ENCODE measurements at regions not wholly inside any gene's neighbourhood (a gene's known extent, or its start where the extent isn't known, plus 50 kb on each side); places are given as distances from the start of the nearest gene placed in this dataset.
"Not testable (repeated sequence)": the region's sequence is repeated elsewhere in the genome, so short reads cannot be mapped to it uniquely, and the experiment has no call there.

- DNase-seq, result no peak
These were observed 54.2 kb upstream of the OPRM1 start for GRCh38 chr6:153984811-153985210.

- DNase-seq, result no peak
These were observed 58.9 kb upstream of the OPRM1 start for GRCh38 chr6:153980171-153980570.

- DNase-seq, result not testable (repeated sequence)
These were observed 60.0 kb upstream of the OPRM1 start for GRCh38 chr6:153978911-153979548.

GRCh38 chr6:153976921-153977693, 61.9 kb upstream of the OPRM1 start:
- DNase-seq, result no peak

GRCh38 chr6:153966001-153966400, 73.0 kb upstream of the OPRM1 start:
- no peak for DNase-seq

GRCh38 chr6:153963352-153963751, 75.7 kb upstream of the OPRM1 start:
- no peak for DNase-seq

- no peak for DNase-seq
These were observed 76.5 kb upstream of the OPRM1 start for GRCh38 chr6:153962555-153962954.

GRCh38 chr6:153960741-153961140, 78.3 kb upstream of the OPRM1 start:
- DNase-seq, result no peak

- DNase-seq, result no peak
These were observed 78.8 kb upstream of the OPRM1 start for GRCh38 chr6:153960281-153960680.

GRCh38 chr6:153959276-153959675, 79.8 kb upstream of the OPRM1 start:
- no peak for DNase-seq

- DNase-seq, result no peak
These were observed 80.2 kb upstream of the OPRM1 start for GRCh38 chr6:153958860-153959259.

- DNase-seq, result no peak
These were observed 81.6 kb upstream of the OPRM1 start for GRCh38 chr6:153957394-153957793.

- no peak for DNase-seq
These were observed 82.2 kb upstream of the OPRM1 start for GRCh38 chr6:153956808-153957207.

- no peak for DNase-seq
These were observed 89.4 kb upstream of the OPRM1 start for GRCh38 chr6:153949616-153950015.

GRCh38 chr6:153947808-153948447, 91.1 kb upstream of the OPRM1 start:
- DNase-seq, result no peak

- no peak for DNase-seq
These were observed 94.8 kb upstream of the OPRM1 start for GRCh38 chr6:153944201-153944600.

GRCh38 chr6:153942361-153942760, 96.7 kb upstream of the OPRM1 start:
- no peak for DNase-seq

- DNase-seq, result no peak
These were observed 97.3 kb upstream of the OPRM1 start for GRCh38 chr6:153941768-153942167.

GRCh38 chr6:153938876-153939275, 100.2 kb upstream of the OPRM1 start:
- DNase-seq, result no peak

GRCh38 chr6:153931431-153931830, 107.6 kb upstream of the OPRM1 start:
- DNase-seq, result no peak

GRCh38 chr6:153927867-153928266, 111.2 kb upstream of the OPRM1 start:
- DNase-seq, result no peak

- DNase-seq, result no peak
These were observed 140.5 kb upstream of the OPRM1 start for GRCh38 chr6:153898360-153899059.

GRCh38 chr6:153882411-153882810, 156.6 kb upstream of the OPRM1 start:
- DNase-seq, result no peak

- no peak for DNase-seq
These were observed 165.5 kb upstream of the OPRM1 start for GRCh38 chr6:153873541-153873940.
